Iris pigment epithelial cell (primary cell): ENCODE measurements at regions not wholly inside any gene's neighbourhood (a gene's known extent, or its start where the extent isn't known, plus 50 kb on each side); places are given as distances from the start of the nearest gene placed in this dataset.

Source experiments
- DNase-seq: peaks from one replicate; pipeline ENCODE4 v3.0.0-alpha.2; 2011; ENCODE audit warnings: low read depth

- no peak for DNase-seq
Observed at GRCh38 chr2:150903055-150903454, 358.6 kb downstream of the RBM43 start.

- no peak for DNase-seq
Observed at GRCh38 chr2:150900913-150901312, 360.8 kb downstream of the RBM43 start.

GRCh38 chr2:150895968-150896367 is 365.7 kb downstream of the RBM43 start:
- no peak for DNase-seq

GRCh38 chr2:150889141-150889540 is 372.5 kb downstream of the RBM43 start:
- no peak for DNase-seq

DNA sequence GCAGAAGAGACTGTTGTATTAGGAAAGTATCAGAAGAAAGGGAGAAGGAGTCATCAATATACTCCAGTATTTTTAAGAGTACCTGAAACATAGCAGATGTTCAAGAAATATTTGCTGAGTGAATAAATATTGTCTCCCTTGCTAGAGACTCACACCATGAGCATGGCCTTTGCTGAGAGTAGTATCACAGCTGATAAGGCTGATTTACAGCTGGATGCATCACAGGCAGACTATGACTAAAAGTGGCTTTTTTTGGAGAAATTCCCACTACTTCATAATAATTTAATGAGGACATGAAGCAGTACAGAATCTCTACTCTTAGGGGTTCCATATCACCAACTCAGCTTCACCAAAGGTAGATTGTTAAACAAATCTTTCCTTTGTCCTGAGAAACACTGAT is 373.3 kb downstream of the RBM43 start:
- DNase-seq = peak; percentile 45

GRCh38 chr2:150887926-150888325 is 373.7 kb downstream of the RBM43 start:
- no peak for DNase-seq

- no peak for DNase-seq
Observed at GRCh38 chr2:150885774-150886386, 375.8 kb downstream of the RBM43 start.

DNA sequence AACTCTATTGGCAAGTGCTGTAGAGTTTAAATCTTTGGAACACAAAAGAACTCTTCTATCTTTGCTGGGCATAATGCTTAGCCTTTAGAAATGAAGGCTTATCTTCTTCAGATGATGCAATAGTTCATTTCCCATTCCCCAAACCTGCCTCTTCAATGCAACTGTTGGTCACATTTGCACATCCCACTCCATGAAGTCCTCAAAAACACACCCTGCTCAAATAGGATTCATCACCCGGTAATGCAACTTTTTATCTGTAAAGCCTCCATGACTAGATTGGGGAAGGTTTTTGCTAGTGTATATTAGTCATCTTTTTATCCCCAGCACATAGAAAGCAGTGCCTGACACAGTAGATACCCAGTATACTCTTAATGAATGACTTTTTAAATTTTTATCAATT is 376.4 kb downstream of the RBM43 start:
- peak; percentile 40 for DNase-seq

DNA sequence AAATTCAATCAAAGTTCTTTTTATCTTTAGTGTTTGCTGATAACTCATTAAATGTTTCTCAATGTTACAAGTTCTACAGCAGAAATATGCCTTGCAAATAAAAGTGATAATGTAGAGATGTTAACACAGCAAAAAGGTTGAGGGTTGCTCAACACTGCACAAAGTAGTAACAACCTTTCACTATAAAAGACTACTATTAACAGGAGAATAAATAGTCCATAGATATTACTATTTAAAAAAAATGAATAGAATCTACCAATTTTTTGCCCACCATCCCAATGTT is 378.1 kb downstream of the RBM43 start:
- DNase-seq = no peak

GRCh38 chr2:150882751-150883612 is 378.7 kb downstream of the RBM43 start:
- peak; percentile 34 for DNase-seq

- DNase-seq = no peak
Observed at GRCh38 chr2:150880986-150881385, 380.7 kb downstream of the RBM43 start.

DNA sequence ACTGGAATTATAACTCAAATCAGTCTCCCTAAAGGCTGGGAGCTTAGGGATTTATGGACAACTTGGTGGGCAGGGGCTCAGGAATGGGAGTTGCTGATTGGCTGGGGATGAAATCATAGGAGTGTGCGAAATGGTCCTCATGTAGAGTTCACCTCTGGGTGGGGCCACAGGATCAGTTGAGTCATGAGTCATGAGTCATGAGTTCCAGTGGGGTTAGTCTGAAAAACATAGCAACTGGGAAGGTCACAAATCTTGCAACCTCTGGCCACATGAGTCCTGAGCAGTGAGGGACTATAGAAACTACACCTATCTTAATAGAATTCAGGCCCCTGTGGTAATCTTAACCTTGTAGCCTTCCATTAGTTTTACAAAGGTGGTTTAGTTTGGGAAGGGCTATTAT is 383.3 kb downstream of the RBM43 start:
- DNase-seq = peak; percentile 78

DNA sequence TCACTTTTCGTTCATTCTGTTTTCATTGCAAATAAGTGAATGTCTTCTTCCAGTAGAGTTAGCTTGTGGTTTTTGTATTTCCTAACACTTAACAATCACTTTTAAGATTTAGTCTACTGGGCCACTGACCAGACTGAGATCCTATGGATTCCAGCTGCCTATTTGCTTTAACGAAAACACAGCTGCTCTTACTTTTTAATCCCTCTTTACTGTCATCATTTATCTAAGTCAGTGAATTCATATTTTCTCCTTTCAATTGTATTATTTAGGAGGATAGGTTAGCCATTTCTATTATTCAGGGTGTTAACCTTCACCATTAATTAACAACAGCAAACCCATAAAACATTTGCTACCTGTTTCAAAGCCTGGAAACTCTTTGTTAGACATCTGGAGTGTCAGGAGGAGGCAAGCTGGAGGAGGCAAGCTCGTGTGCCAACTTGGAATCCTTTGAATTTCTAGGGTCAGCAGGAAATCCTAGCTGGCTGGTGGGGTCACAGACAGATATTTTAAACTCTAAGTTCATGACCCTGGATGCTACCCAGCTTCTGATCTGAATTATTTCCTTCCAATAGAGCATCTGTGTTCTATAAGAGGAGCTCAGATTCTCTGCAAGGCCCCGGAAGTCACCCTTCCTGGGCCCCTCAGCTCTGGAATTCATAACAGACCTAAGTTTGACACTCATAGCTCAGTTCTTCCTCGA is 385.3 kb downstream of the RBM43 start:
- peak; percentile 73 for DNase-seq

DNA sequence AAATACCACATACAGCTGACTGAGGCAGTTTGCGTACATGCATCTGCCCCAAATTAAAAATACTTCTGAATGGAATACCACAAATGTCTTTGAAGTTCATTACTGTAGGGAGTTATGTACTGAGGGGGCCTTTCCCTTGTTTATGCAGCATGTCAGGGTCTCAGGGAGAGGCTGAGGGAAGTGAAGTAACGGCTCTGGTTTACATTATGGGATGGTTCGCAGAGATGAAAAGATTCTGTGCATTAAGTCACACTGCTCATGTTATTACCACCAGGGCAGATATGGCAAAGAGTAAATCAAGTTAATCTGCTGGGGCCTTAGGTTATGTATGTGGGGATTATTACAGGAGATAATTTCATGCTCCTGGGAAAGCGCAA is 385.9 kb upstream of the RND3 start:
- DNase-seq = no peak

DNA sequence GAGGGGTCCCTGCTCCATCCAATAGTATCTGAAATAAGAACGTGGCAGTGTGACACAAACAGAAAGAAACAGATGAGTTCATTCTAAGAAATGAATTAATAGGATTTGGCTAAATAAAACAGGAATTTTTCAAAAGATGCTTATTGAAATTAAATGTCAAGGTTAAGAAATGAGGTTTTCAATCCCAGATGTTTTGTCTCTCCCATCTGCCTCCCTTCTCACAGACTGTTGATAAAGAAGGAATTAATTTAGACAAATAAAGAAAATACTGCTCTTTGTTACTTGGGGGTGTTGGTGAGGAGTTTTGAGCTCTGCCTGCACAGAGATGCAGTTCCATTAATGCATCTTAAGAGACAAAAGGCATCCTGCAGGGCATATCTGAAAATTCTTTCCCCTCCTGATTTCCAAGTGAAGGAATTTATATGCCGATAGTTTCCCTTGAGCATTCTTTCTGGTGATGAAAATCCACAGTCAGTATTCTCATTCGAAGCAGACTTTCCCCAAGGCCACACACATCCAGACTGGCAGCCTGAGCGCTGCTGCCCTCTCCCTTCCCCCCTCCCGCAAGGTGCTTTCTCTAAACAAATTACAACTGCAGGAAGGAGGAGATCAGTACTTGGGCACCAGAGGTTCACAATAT is 385.4 kb upstream of the RND3 start:
- peak; percentile 32 for DNase-seq

DNA sequence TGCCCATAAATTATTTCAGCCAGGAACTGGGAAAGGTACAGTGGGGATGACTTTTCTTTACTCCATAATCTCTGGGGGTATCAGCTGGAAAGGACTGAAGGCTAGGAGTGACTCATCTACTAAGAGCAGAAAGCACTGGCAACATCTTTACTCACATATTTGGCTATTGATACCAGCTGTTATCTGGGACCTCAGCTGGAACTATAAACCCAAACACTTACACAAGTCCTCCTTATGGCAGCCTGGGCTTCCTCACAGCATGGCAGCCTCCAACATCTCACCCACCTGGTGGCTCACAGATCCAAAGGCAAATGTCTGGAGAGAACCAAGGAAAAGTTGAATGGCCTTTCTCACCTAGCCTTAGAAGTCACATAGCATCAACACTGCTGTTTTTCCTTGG is 379.0 kb upstream of the RND3 start:
- DNase-seq = peak; percentile 67

DNA sequence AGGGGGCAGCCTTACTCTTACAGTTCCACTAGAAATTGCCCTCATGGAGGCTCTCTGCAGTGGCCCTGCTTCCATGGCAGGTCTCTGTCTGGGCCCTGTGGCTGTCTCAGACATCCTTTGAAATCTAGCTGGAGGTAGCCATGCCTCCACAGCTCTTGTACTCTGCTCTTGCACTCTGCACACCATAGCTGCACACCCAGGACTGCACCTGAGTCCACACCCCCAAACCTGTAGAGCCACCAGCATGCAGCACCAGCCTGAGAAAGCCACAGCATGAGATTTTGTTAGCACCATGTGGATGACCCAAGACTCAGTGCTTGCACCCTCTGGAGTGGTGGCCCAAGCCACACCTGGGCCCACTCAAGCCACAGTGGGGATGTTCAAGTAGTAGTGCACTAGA is 376.2 kb upstream of the RND3 start:
- no peak for DNase-seq

DNA sequence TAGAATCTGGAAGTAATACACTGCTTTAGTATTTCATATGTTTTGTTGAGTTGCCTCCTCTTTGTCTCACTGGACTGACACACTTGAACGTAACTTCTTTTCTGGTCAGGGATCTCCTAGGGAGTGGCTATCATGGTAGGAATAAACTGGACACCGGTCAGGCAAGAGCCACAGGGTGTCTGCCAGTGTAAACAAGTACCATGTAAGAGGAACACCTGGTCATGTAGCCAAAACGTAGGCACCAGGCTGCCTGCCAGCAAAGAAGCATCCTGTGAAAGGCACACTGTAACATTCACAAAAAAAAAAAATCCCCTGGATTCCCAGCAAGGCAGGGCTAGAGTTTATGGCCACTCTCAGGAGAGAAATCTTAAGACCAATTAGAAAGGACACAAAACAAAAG is 372.8 kb upstream of the RND3 start:
- DNase-seq = no peak

DNA sequence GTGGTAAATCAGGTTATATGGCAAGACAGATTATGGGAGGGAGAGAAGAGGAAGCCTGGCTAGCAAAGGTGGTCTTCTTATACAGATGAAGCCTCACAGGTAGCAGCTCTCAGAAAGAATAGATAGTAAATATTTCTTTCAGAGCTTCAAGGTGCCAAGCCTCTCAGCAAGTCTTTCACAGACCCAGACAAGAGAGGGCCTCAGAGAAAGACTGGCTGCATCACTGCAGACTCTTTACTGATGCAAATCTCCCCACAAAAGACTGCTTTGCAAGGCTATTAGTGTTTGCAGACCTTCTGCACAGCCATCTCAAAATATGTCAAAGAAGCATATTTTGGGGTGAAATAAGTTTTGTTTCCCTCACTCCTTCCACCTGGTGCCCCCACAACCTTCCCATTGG is 372.4 kb upstream of the RND3 start:
- no peak for DNase-seq

GRCh38 chr2:150859162-150859561 is 371.7 kb upstream of the RND3 start:
- DNase-seq = no peak

GRCh38 chr2:150858382-150858781 is 370.9 kb upstream of the RND3 start:
- DNase-seq = no peak

- peak; percentile 14 for DNase-seq
Observed at GRCh38 chr2:150856596-150857281, 369.3 kb upstream of the RND3 start.
